Neuronal stem cell (in vitro differentiated cells): ENCODE measurements at regions not wholly inside any gene's neighbourhood (a gene's known extent, or its start where the extent isn't known, plus 50 kb on each side); places are given as distances from the start of the nearest gene placed in this dataset.
"Not testable (repeated sequence)": the region's sequence is repeated elsewhere in the genome, so short reads cannot be mapped to it uniquely, and the experiment has no call there.

Experiments used
- DNase-seq: peaks from one replicate; pipeline ENCODE4 v3.0.0-alpha.2; 2013; ENCODE audit warnings: low spot score
- H2AFZ ChIP-seq: one replicate; pipeline ENCODE4 v1.6.1; 2013; ENCODE audit warnings: mild to moderate bottlenecking, low read length, inconsistent platforms
- H2AK5ac ChIP-seq: 2 replicates; pipeline ENCODE4 v1.6.1; 2013; ENCODE audit warnings: low read depth, mild to moderate bottlenecking, inconsistent platforms, low read length, moderate library complexity, mixed read lengths
- H2BK120ac ChIP-seq: 2 replicates; pipeline ENCODE4 v1.6.1; 2013; ENCODE audit warnings: low read depth, mild to moderate bottlenecking, inconsistent platforms, low read length, moderate library complexity, mixed read lengths
- H2BK12ac ChIP-seq: one replicate; pipeline ENCODE4 v1.6.1; 2013; ENCODE audit warnings: low read length, inconsistent platforms
- H2BK15ac ChIP-seq: 2 replicates; pipeline ENCODE4 v1.6.1; 2013; ENCODE audit warnings: mild to moderate bottlenecking, low read length, inconsistent platforms, mixed read lengths
- H2BK5ac ChIP-seq: one replicate; pipeline ENCODE4 v1.6.1; 2013; ENCODE audit warnings: inconsistent platforms, mild to moderate bottlenecking, low read length, moderate library complexity
- H3K14ac ChIP-seq: one replicate; pipeline ENCODE4 v1.6.1; 2013; ENCODE audit warnings: low read length, inconsistent platforms
- H3K18ac ChIP-seq: 2 replicates; pipeline ENCODE4 v1.6.1; 2013; ENCODE audit warnings: low read length, inconsistent platforms
- H3K23ac ChIP-seq: 2 replicates; pipeline ENCODE4 v1.6.1; 2013; ENCODE audit warnings: low read depth, mild to moderate bottlenecking, mixed read lengths, low read length, inconsistent platforms; ENCODE audit not compliant: poor library complexity
- H3K27ac ChIP-seq: replicated peaks from 3 replicates; pipeline ENCODE4 v1.5.1; 2013; ENCODE audit warnings: low read length, inconsistent platforms
- H3K27me3 ChIP-seq, 3 experiments: 2 replicates each; pipeline ENCODE4 v1.6.1; 2013; ENCODE audit warnings: low read length in 3 of 3, mild to moderate bottlenecking in 2 of 3, inconsistent platforms in 1 of 3, low read depth in 1 of 3, mixed read lengths in 1 of 3, moderate library complexity in 1 of 3; ENCODE audit not compliant: control insufficient read depth in 3 of 3, insufficient read depth in 3 of 3
- H3K36me3 ChIP-seq, 2 donors: replicated peaks in 1 of 2; 2 replicates each; pipeline ENCODE4 v1.6.1; 2013; ENCODE audit warnings: low read length in 2 of 2; ENCODE audit not compliant: control insufficient read depth in 2 of 2, insufficient read depth in 2 of 2
- H3K4ac ChIP-seq: 2 replicates; pipeline ENCODE4 v1.6.1; 2013; ENCODE audit warnings: inconsistent platforms, mild to moderate bottlenecking, low read length, moderate library complexity
- H3K4me1 ChIP-seq, 2 donors: 1 replicate in 1 of 2; 2 replicates in 1 of 2; pipeline ENCODE4 v1.6.1; 2013; ENCODE audit warnings: low read length in 2 of 2, low read depth in 1 of 2; ENCODE audit not compliant: control insufficient read depth in 2 of 2, insufficient read depth in 1 of 2
- H3K4me2 ChIP-seq: one replicate; pipeline ENCODE4 v1.6.1; 2013; ENCODE audit warnings: mild to moderate bottlenecking, low read length, inconsistent platforms; ENCODE audit not compliant: insufficient read depth, poor library complexity, severe bottlenecking
- H3K4me3 ChIP-seq, 2 donors: 2 replicates each; pipeline ENCODE4 v1.5.1; 2013; ENCODE audit warnings: low read length in 2 of 2, mild to moderate bottlenecking in 2 of 2, inconsistent platforms in 1 of 2, moderate library complexity in 1 of 2
- H3K79me1 ChIP-seq: one replicate; pipeline ENCODE4 v1.6.1; 2013; ENCODE audit warnings: low read depth, mild to moderate bottlenecking, inconsistent platforms, low read length, moderate library complexity
- H3K9ac ChIP-seq: one replicate; pipeline ENCODE4 v1.6.1; 2013; ENCODE audit warnings: mild to moderate bottlenecking, low read depth, low read length, inconsistent platforms; ENCODE audit not compliant: poor library complexity
- H3K9me3 ChIP-seq, 2 donors: replicated peaks in 1 of 2; 2 replicates each; pipeline versions ENCODE3 to v1.6.1; 2013; ENCODE audit warnings: low read length in 2 of 2, mild to moderate bottlenecking in 2 of 2, inconsistent platforms in 1 of 2, low read depth in 1 of 2, mixed read lengths in 1 of 2, moderate library complexity in 1 of 2; ENCODE audit not compliant: control insufficient read depth in 2 of 2, insufficient read depth in 1 of 2
- H4K8ac ChIP-seq: one replicate; pipeline ENCODE4 v1.6.1; 2013; ENCODE audit warnings: low read depth, mild to moderate bottlenecking, inconsistent platforms, low read length, moderate library complexity
- H4K91ac ChIP-seq: one replicate; pipeline ENCODE4 v1.6.1; 2013; ENCODE audit warnings: low read length, low read depth, mild to moderate bottlenecking, inconsistent platforms; ENCODE audit not compliant: poor library complexity
- whole genome bisulfite sequencing, 2 donors: extraction: QIAGEN DNeasy Blood & Tissue Kit; methylation state at CpG; one replicate each; pipeline ENCODE4 v1.1.7; 2013; ENCODE audit warnings: missing lambda C conversion rate in 2 of 2, mixed read lengths in 1 of 2; ENCODE audit not compliant: insufficient read length in 2 of 2, insufficient replicate concordance in 1 of 2; ENCODE audit errors: extremely low coverage in 2 of 2; 5-methylcytosine and 5-hydroxymethylcytosine counted together

GRCh38 chr2:83104202-83104601, 1354.9 kb downstream of the SUCLG1 start:
- no peak overlapping the region for H3K4me3 ChIP-seq
- no peak for DNase-seq
- no peak overlapping the region for H3K9ac ChIP-seq
- WGBS, 2 donors: no CpG with 5 or more reads among the region's 1 CpG
- no peaks in the 10 kb centered on the region for H3K4me1 ChIP-seq
- H3K4ac ChIP-seq: no peak overlapping the region
- H2AFZ ChIP-seq: no peak overlapping the region
- H2BK15ac ChIP-seq: no peak overlapping the region
- H3K79me1 ChIP-seq: no peaks in the 10 kb centered on the region
- no peak overlapping the region for H4K8ac ChIP-seq
- no peak overlapping the region for H3K27ac ChIP-seq
- H3K18ac ChIP-seq: no peak overlapping the region
- no peak overlapping the region for H2AK5ac ChIP-seq
- peaks cover 0 to 1% of the 10 kb centered on the region in 2 donors for H3K9me3 ChIP-seq
- no peak overlapping the region for H3K14ac ChIP-seq
- H4K91ac ChIP-seq: no peak overlapping the region
- H2BK12ac ChIP-seq: no peak overlapping the region
- no peaks in the 10 kb centered on the region for H3K27me3 ChIP-seq
- H2BK120ac ChIP-seq: no peak overlapping the region
- no peak overlapping the region for H3K4me2 ChIP-seq
- no peak overlapping the region for H3K23ac ChIP-seq
- H3K36me3 ChIP-seq: no peaks in the 10 kb centered on the region
- H2BK5ac ChIP-seq: no peak overlapping the region

DNA sequence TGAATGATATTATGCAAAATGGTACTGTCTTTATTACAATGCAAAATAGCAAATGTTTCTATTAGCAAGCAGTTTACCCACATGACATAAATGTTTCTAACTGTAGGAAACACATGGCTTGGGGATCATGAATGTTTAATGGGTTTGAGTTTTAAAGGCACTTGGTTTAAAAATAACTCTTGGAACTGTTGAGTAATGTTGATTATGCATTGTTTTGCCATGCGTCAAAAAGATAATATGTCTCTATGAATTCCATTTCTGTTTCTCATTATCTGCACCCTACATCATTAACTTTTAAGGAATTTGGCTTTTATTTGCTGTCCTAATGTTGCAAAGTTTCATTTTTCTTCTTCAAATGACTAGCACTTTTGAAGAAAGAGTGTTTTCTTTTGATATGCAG, 1355.5 kb downstream of the SUCLG1 start:
- no peak for DNase-seq
- no peak overlapping the region for H3K23ac ChIP-seq
- H3K4ac ChIP-seq: no peak overlapping the region
- no peaks in the 10 kb centered on the region for H3K27me3 ChIP-seq
- H2BK5ac ChIP-seq: no peak overlapping the region
- no peak overlapping the region for H2AFZ ChIP-seq
- no peak overlapping the region for H3K9ac ChIP-seq
- H3K4me3 ChIP-seq: no peak overlapping the region
- H4K91ac ChIP-seq: no peak overlapping the region
- H3K4me1 ChIP-seq: no peaks in the 10 kb centered on the region
- H3K27ac ChIP-seq: no peak overlapping the region
- no CpG with 5 or more reads among the region's 1 CpG for WGBS, 2 donors
- H4K8ac ChIP-seq: no peak overlapping the region
- H3K36me3 ChIP-seq: no peaks in the 10 kb centered on the region
- no peak overlapping the region for H2BK120ac ChIP-seq
- no peak overlapping the region for H2BK15ac ChIP-seq
- no peaks in the 10 kb centered on the region for H3K79me1 ChIP-seq
- peaks cover 0 to 1% of the 10 kb centered on the region in 2 donors for H3K9me3 ChIP-seq
- no peak overlapping the region for H3K4me2 ChIP-seq
- no peak overlapping the region for H3K18ac ChIP-seq
- no peak overlapping the region for H3K14ac ChIP-seq
- no peak overlapping the region for H2BK12ac ChIP-seq
- no peak overlapping the region for H2AK5ac ChIP-seq

GRCh38 chr2:83089051-83089450, 1370.0 kb downstream of the SUCLG1 start:
- H3K79me1 ChIP-seq, H3K4me2 ChIP-seq, H3K14ac ChIP-seq, H4K8ac ChIP-seq, H2BK12ac ChIP-seq, H3K9ac ChIP-seq, H4K91ac ChIP-seq, DNase-seq, H3K9me3 ChIP-seq, H2BK15ac ChIP-seq, H3K27ac ChIP-seq, H3K23ac ChIP-seq, H2BK5ac ChIP-seq, H2AK5ac ChIP-seq, H3K18ac ChIP-seq, H3K4me1 ChIP-seq, H3K4ac ChIP-seq, H3K27me3 ChIP-seq, H3K4me3 ChIP-seq, H2AFZ ChIP-seq, H2BK120ac ChIP-seq, H3K36me3 ChIP-seq: not testable (repeated sequence)
- WGBS, 2 donors: no CpG with 5 or more reads among the region's 15 CpGs

- Histone ChIP-seq H3K36me3 (no peaks in the 10 kb centered on the region), H3K23ac (no peak overlapping the region), H2BK12ac (no peak overlapping the region), H2AFZ (no peak overlapping the region), H3K9ac (no peak overlapping the region), H2AK5ac (no peak overlapping the region), H3K27me3 (no peaks in the 10 kb centered on the region), H3K18ac (no peak overlapping the region), H3K4me2 (no peak overlapping the region), H2BK120ac (no peak overlapping the region), H2BK5ac (no peak overlapping the region), H3K4me1 (peaks cover 0 to 5% of the 10 kb centered on the region in 2 donors), H3K9me3 (no peaks in the 10 kb centered on the region), H3K4ac (no peak overlapping the region), H3K14ac (no peak overlapping the region), H3K4me3 (no peak overlapping the region), H2BK15ac (no peak overlapping the region), H4K8ac (no peak overlapping the region), H3K79me1 (no peaks in the 10 kb centered on the region), H4K91ac (no peak overlapping the region), H3K27ac (no peak overlapping the region)
- no CpG with 5 or more reads among the region's 2 CpGs for WGBS, 2 donors
- DNase-seq: no peak
Observed at GRCh38 chr2:83085869-83086268, 1373.2 kb downstream of the SUCLG1 start.
